K562 (cell line): ENCODE measurements at regions not wholly inside any gene's neighbourhood (a gene's known extent, or its start where the extent isn't known, plus 50 kb on each side); places are given as distances from the start of the nearest gene placed in this dataset.

ENCODE experiments used
- ATAC-seq: fragments of 200-7000 bp; cut with Tn5 transposase; 3 replicates; pipeline ENCODE4 v1.9.1; 2020; ENCODE audit warnings: moderate library complexity
- BruUV-seq: library from RNA; stranded (reverse); fragments of 400-500 nt; replicated peaks from 2 replicates; lab custom pipeline; 2021; lab: Mats Ljungman, UMichigan
- CTCF ChIA-PET: fragments of 300-600 bp; formaldehyde crosslinking; extraction: SDS; loops from one replicate; lab custom pipeline; 2021; ENCODE audit warnings: low intra/inter-chr PET ratio; lab: Yijun Ruan, JAX
- POLR2A ChIA-PET: fragments of 300-600, 350-650 bp; sonication (Branson Sonifier 250); formaldehyde crosslinking; extraction: SDS; loops from one replicate; lab custom pipeline; 2021; ENCODE audit warnings: antibody characterized with exemption, inconsistent platforms; lab: Yijun Ruan, JAX
- DNase-seq, 4 experiments: peaks; one replicate each; pipeline versions ENCODE4 v3.0.0 to v3.0.0-alpha.2; 2011 to 2018; ENCODE audit warnings: low spot score in 3 of 4, mixed read lengths in 3 of 4; ENCODE audit errors: extremely low read depth in 1 of 4
- FAIRE-seq: peaks from 2 replicates; lab custom pipeline; 2011; peaks lifted over from hg19 to GRCh38; lab: Jason Lieb, UNC
- H2AFZ ChIP-seq: 2 replicates; pipeline ENCODE4 v1.6.0; 2011; ENCODE audit warnings: low read depth, low read length, control low read depth, inconsistent platforms
- H3K27ac ChIP-seq: fragments of 200-600 bp; 3 replicates; pipeline ENCODE4 v1.8.0; 2011; ENCODE audit warnings: low read depth, mild to moderate bottlenecking, control low read depth, inconsistent platforms, low read length, moderate library complexity, mixed read lengths; ENCODE audit errors: extremely low read depth
- H3K27me3 ChIP-seq, 2 experiments: fragments of 300-600 bp in 1 of 2; 2 replicates in 1 of 2; 3 replicates in 1 of 2; pipeline versions ENCODE4 v1.6.0 to v1.8.0; 2011; ENCODE audit warnings: inconsistent platforms in 2 of 2, low read length in 2 of 2, mild to moderate bottlenecking in 1 of 2, mixed read lengths in 1 of 2, moderate library complexity in 1 of 2; ENCODE audit not compliant: control insufficient read depth in 2 of 2, insufficient read depth in 2 of 2
- H3K36me3 ChIP-seq: fragments of 300-600 bp; 3 replicates; pipeline ENCODE4 v1.8.0; 2011; ENCODE audit warnings: mild to moderate bottlenecking, low read length, inconsistent platforms; ENCODE audit not compliant: control insufficient read depth, insufficient read depth
- H3K4me1 ChIP-seq, 2 experiments: fragments of 200-600 bp in 1 of 2; replicated peaks in 1 of 2; 2 replicates in 1 of 2; 3 replicates in 1 of 2; pipeline versions ENCODE4 v1.5.1 to v1.8.0; 2011; ENCODE audit warnings: inconsistent platforms in 2 of 2, low read length in 2 of 2, mild to moderate bottlenecking in 1 of 2, mixed read lengths in 1 of 2, moderate library complexity in 1 of 2; ENCODE audit not compliant: control insufficient read depth in 2 of 2, insufficient read depth in 2 of 2
- H3K4me2 ChIP-seq: 2 replicates; pipeline ENCODE4 v1.6.1; 2011; ENCODE audit warnings: low read length, control low read depth, inconsistent platforms, mixed read lengths; ENCODE audit not compliant: insufficient read depth
- H3K4me3 ChIP-seq: fragments of 200-600 bp; sonication (generic), shearing (Covaris generic); 2 replicates; pipeline ENCODE4 v1.5.1; 2016; ENCODE audit warnings: control low read depth, inconsistent platforms
- H3K79me2 ChIP-seq: fragments of 200-600 bp; 3 replicates; pipeline ENCODE4 v1.8.0; 2011; ENCODE audit warnings: low read length, inconsistent platforms; ENCODE audit not compliant: control insufficient read depth, insufficient read depth
- H3K9ac ChIP-seq, 2 experiments: 2 replicates each; pipeline versions ENCODE4 v1.6.0 to v1.6.1; 2011; ENCODE audit warnings: low read depth in 2 of 2, low read length in 2 of 2, control low read depth in 1 of 2, inconsistent platforms in 1 of 2, mild to moderate bottlenecking in 1 of 2, mixed read lengths in 1 of 2; ENCODE audit not compliant: insufficient read depth in 1 of 2
- H3K9me1 ChIP-seq: one replicate; pipeline ENCODE4 v1.6.0; 2011; ENCODE audit warnings: inconsistent platforms, mild to moderate bottlenecking, low read length, moderate library complexity; ENCODE audit not compliant: control insufficient read depth, insufficient read depth
- H3K9me3 ChIP-seq: replicated peaks from 2 replicates; pipeline ENCODE4 v1.5.1; 2011; ENCODE audit warnings: low read depth, low read length, inconsistent platforms; ENCODE audit not compliant: control insufficient read depth, insufficient read depth
- H4K20me1 ChIP-seq: replicated peaks from 2 replicates; pipeline ENCODE4 v1.6.1; 2011; ENCODE audit warnings: low read length, inconsistent platforms, mixed read lengths; ENCODE audit not compliant: control insufficient read depth, insufficient read depth
- ETS1 ChIP-seq: conservative IDR thresholded peaks from 2 replicates; pipeline ENCODE4 v1.6.1; 2011; ENCODE audit warnings: low read depth, mild to moderate bottlenecking, low read length; ENCODE audit not compliant: control insufficient read depth
- ETV5 ChIP-seq: sonication (generic); formaldehyde crosslinking; IDR thresholded peaks from 2 replicates; pipeline ENCODE4 v1.4.0; 2020; ENCODE audit warnings: low read depth, mild to moderate bottlenecking, missing genetic modification reagents
- GTF2B ChIP-seq: IDR thresholded peaks from 2 replicates; pipeline ENCODE4 v1.6.1; 2011; ENCODE audit not compliant: insufficient read length; ENCODE audit errors: extremely low read depth
- HES1 ChIP-seq: fragments of 450-650 bp; IDR thresholded peaks from 2 replicates; pipeline ENCODE4 v1.6.1; 2016; ENCODE audit warnings: low read depth, mild to moderate bottlenecking, moderate library complexity
- POLR2AphosphoS2 ChIP-seq: IDR thresholded peaks from 2 replicates; pipeline ENCODE4 v1.6.1; 2012; ENCODE audit warnings: low read length, improper control_type of control experiment
- SMARCE1 ChIP-seq: fragments of 450-650 bp; IDR thresholded peaks from 2 replicates; pipeline ENCODE4 v1.7.1; 2016; ENCODE audit warnings: mild to moderate bottlenecking
- TFAP4 ChIP-seq: sonication (generic); formaldehyde crosslinking; IDR thresholded peaks from 2 replicates; pipeline ENCODE4 v1.8.0; 2022; ENCODE audit warnings: missing genetic modification reagents, mild to moderate bottlenecking, moderate library complexity, borderline replicate concordance
- ZNF668 ChIP-seq: fragments of 250-450 bp; sonication (Bioruptor Pico); IDR thresholded peaks from 2 replicates; pipeline ENCODE4 v1.8.0; 2022; ENCODE audit warnings: mild to moderate bottlenecking, inconsistent platforms
- WGBS: fragments of 100-300 bp; shearing (Covaris generic); methylation state at CpG from one replicate; pipeline ENCODE4 v1.1.6; 2016; ENCODE audit warnings: low coverage, mixed read lengths; ENCODE audit not compliant: insufficient coverage; ENCODE audit errors: missing lambda C conversion rate; 5-methylcytosine and 5-hydroxymethylcytosine counted together
- in situ Hi-C: fragments of 300-500 bp; cut with MboI; formaldehyde crosslinking; loops from 4 replicates; pipeline ENCODE4 v1.15.0; 2018; ENCODE audit warnings: inconsistent platforms, mixed read lengths
- intact Hi-C: fragments of 100-400 bp; cut with micrococcal nuclease; formaldehyde crosslinking; loops from 2 replicates; pipeline ENCODE4 v1.14.2; 2022

GRCh38 chr6:21406316-21406715 is 187.2 kb upstream of the SOX4 start:
- TF ChIP-seq GTF2B = no peak
- TF ChIP-seq HES1 = no peak
- TF ChIP-seq TFAP4 (CRISPR knock-in tag) = no peak
- TF ChIP-seq ETS1 = no peak
- TF ChIP-seq SMARCE1 = no peak
- no peak for TF ChIP-seq POLR2AphosphoS2
- no peak for TF ChIP-seq ZNF668 (CRISPR knock-in tag)
- no peak for TF ChIP-seq ETV5
- Histone ChIP-seq H3K27ac (no peak overlapping the region), H3K4me2 (no peak overlapping the region), H3K27me3 (peaks cover 9 to 14% of the 10 kb centered on the region in 2 experiments; a peak in 3 of 5 replicates), H3K4me1 (no peaks in the 10 kb centered on the region), H3K79me2 (no peaks in the 10 kb centered on the region), H3K9me3 (no peaks in the 10 kb centered on the region), H4K20me1 (no peaks in the 10 kb centered on the region), H3K4me3 (no peak overlapping the region), H3K36me3 (no peaks in the 10 kb centered on the region), H3K9me1 (no peaks in the 10 kb centered on the region), H2AFZ (no peak overlapping the region), H3K9ac (no peak overlapping the region)
- ATAC-seq (no peak), FAIRE-seq (no peak), DNase-seq (no peak)
- in situ Hi-C loops = no loop called here
- POLR2A ChIA-PET = interaction anchor here (0.8 kb wide), 1 partner anchor 876 kb away, joined by 3 read pairs; no protein-coding TSS in a partner anchor
- under 1% methylated on average over 5 of the region's 5 CpGs for WGBS
- intact Hi-C loops = no loop called here
- no TSS peak for BruUV-seq
- CTCF ChIA-PET = no interaction called here
